ENCODE measurements at regions not wholly inside any gene's neighbourhood (a gene's known extent, or its start where the extent isn't known, plus 50 kb on each side); places are given as distances from the start of the nearest gene placed in this dataset.

DNA sequence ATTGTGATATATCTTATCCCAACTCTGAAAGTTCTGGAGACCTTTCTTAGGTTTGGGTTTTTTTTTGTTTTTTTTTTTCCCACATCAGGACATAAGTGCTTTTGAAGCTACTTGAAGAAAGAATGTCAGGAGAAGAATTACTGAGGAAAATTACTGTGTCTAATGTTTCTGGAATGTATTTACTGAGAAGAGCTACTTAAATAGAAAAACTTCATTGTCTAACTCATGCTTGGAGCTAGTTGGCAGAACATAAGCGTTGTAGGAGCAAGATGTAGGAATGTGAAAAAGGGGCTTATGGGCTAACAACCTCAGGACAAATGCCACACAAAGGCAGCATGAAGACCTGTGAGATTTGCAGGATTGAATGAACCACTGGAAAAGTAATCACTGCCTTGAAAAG is 166.6 kb upstream of the GLRA2 start:
- no peaks in the 10 kb centered on the region for H3K27me3 ChIP-seq
- no peaks in the 10 kb centered on the region for H3K36me3 ChIP-seq
- no peaks in the 10 kb centered on the region for H3K9me3 ChIP-seq
- H3K27ac ChIP-seq = no peak overlapping the region
- no peak for DNase-seq
- WGBS, 2 donors = 41 to 46% methylated on average over 1 of the region's 1 CpG
- intact Hi-C loops (cut with DNase I) = no loop called here
- no peaks in the 10 kb centered on the region for H3K4me1 ChIP-seq
- H3K4me3 ChIP-seq (replicated peaks in 1 of 3) = no peak overlapping the region
- no peak for TF ChIP-seq POLR2A (IDR thresholded peaks at IDR 0.05)
- TF ChIP-seq CTCF (IDR thresholded peaks at IDR 0.05) = no peak

DNA sequence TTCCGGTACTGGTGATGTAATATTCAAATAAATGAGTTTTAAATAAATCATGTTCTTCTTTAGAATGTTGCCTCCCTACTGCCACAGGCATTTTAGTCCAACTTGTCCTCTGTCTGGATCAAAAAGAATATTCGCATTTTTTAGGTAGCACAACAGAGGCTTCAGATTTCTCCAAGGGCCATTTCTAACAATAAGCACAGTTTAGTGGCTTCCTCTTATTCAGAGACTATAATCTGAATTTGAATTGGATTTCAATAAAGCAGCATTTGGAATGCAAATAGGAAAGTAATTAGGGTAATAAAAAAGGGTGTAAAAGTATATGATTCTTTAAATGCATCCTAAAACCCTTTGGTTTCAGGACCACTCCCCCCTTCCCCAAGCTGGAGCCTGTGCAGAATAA is 167.9 kb upstream of the GLRA2 start:
- no peak for DNase-seq
- WGBS, 2 donors = 97% methylated on average over 2 of the region's 2 CpGs
- intact Hi-C loops (cut with DNase I) = no loop called here
- Histone ChIP-seq H3K4me3 (replicated peaks in 1 of 3) (no peak overlapping the region), H3K27me3 (no peaks in the 10 kb centered on the region), H3K27ac (no peak overlapping the region), H3K9me3 (no peaks in the 10 kb centered on the region), H3K36me3 (no peaks in the 10 kb centered on the region), H3K4me1 (no peaks in the 10 kb centered on the region)
- TF ChIP-seq POLR2A (IDR thresholded peaks at IDR 0.05) = no peak
- TF ChIP-seq CTCF (IDR thresholded peaks at IDR 0.05) = no peak

DNA sequence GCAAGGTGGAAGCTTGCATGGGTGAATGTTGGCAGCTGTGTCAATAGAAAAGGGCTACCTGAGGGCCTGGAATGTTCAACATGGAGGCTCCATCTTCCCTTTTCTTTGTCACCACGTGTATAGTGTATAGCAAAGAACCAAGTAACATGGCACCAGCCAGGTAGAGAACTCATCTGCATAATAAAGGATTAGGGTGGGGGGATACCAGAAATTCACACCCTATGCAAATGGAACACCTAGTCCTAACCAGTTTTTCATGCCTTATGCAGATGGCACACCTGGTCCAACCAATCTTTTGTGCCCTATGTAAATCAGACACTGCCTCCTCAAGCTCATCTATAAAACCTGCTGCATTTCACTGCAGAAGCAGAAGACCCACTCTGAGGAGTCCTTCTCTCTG is 169.6 kb upstream of the GLRA2 start:
- 13 to 29% methylated on average over 1 of the region's 1 CpG for WGBS, 2 donors
- intact Hi-C loops (cut with DNase I) = no loop called here
- Histone ChIP-seq H3K4me1 (no peaks in the 10 kb centered on the region), H3K36me3 (no peaks in the 10 kb centered on the region), H3K27ac (no peak overlapping the region), H3K4me3 (replicated peaks in 1 of 3) (no peak overlapping the region), H3K27me3 (no peaks in the 10 kb centered on the region), H3K9me3 (no peaks in the 10 kb centered on the region)
- no peak for DNase-seq
- TF ChIP-seq POLR2A (IDR thresholded peaks at IDR 0.05) (no peak), CTCF (IDR thresholded peaks at IDR 0.05) (no peak)

DNA sequence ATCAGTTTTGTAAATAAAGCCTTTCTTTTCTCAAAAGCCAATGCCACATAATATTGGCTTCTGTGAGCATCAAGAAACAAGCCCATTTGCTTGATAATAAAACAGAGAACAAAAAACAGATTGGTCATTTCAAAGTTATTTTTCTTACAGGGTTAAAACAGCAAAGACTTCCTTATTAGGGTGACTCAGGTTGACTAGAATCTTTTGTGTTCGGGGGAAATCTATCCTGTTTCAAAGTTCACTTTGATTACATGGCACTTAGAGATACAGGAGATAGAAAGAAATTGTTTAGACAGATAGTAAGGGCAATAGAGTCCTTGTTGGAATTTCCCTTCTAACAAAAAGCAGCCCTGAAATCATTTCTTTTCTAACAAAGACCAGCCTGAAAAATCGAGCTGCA is 170.0 kb upstream of the GLRA2 start:
- Histone ChIP-seq H3K4me1 (no peaks in the 10 kb centered on the region), H3K9me3 (no peaks in the 10 kb centered on the region), H3K4me3 (replicated peaks in 1 of 3) (no peak overlapping the region), H3K27me3 (no peaks in the 10 kb centered on the region), H3K27ac (no peak overlapping the region), H3K36me3 (no peaks in the 10 kb centered on the region)
- 38 to 58% methylated on average over 2 of the region's 2 CpGs for WGBS, 2 donors
- TF ChIP-seq CTCF (IDR thresholded peaks at IDR 0.05) (no peak), POLR2A (IDR thresholded peaks at IDR 0.05) (no peak)
- intact Hi-C loops (cut with DNase I) = no loop called here
- DNase-seq = no peak

DNA sequence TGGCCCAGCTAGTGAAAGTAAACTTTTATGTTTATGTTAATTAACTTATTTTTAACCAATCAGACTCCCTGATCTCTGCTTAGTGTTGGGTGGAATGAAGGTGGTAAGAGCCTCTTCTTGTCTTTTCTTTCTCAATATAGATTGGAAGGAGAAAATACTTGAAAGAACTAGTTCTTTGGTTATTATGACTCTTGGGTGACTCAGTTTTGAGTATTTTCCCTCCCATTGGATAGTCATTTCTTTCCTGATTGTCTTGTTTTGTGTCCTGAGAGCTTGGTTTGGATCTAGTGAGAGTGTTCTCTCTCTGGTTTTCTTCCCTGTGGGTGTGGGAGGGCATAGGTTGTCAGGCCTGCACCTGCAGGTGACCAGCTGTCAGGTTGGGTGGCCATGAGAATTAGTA is 172.0 kb upstream of the GLRA2 start:
- intact Hi-C loops (cut with DNase I) = no loop called here
- H3K27ac ChIP-seq = no peak overlapping the region
- no peaks in the 10 kb centered on the region for H3K4me1 ChIP-seq
- no peak overlapping the region for H3K4me3 ChIP-seq (replicated peaks in 1 of 3)
- no peak for TF ChIP-seq CTCF (IDR thresholded peaks at IDR 0.05)
- no peak for TF ChIP-seq POLR2A (IDR thresholded peaks at IDR 0.05)
- H3K9me3 ChIP-seq = no peaks in the 10 kb centered on the region
- DNase-seq = no peak
- H3K36me3 ChIP-seq = no peaks in the 10 kb centered on the region
- no peaks in the 10 kb centered on the region for H3K27me3 ChIP-seq
